Lung microvascular endothelial cell (primary cell): ENCODE measurements at regions not wholly inside any gene's neighbourhood (a gene's known extent, or its start where the extent isn't known, plus 50 kb on each side); places are given as distances from the start of the nearest gene placed in this dataset.
A peak's percentile ranks its signal among the peaks of the same experiment; 100 is the strongest.
"Not testable (repeated sequence)": the region's sequence is repeated elsewhere in the genome, so short reads cannot be mapped to it uniquely, and the experiment has no call there.

Source experiments
- DNase-seq, 2 donors: peaks; one replicate each; pipeline versions ENCODE4 v3.0.0 to v3.0.0-alpha.2; 2010; ENCODE audit warnings: low read depth in 2 of 2

GRCh38 chr15:35693886-35694285 lies 147.9 kb upstream of the DPH6 start:
- no peak for DNase-seq

GRCh38 chr15:35695003-35695402 lies 149.0 kb upstream of the DPH6 start:
- no peak for DNase-seq

- DNase-seq: peak; percentile 58 to 95
Measured at GRCh38 chr15:35696767-35697231, 150.8 kb upstream of the DPH6 start.

- DNase-seq: peak; percentile 88 to 98
Measured at GRCh38 chr15:35697549-35698299, 151.8 kb upstream of the DPH6 start.

- DNase-seq: peak in 1 of 2 donors; percentile 19
Measured at GRCh38 chr15:35698331-35698730, 152.4 kb upstream of the DPH6 start.

GRCh38 chr15:35698966-35699575 lies 153.1 kb upstream of the DPH6 start:
- no peak for DNase-seq

GRCh38 chr15:35700091-35700593 lies 154.2 kb upstream of the DPH6 start:
- not testable (repeated sequence) for DNase-seq

- DNase-seq: no peak
Measured at GRCh38 chr15:35701402-35702046, 155.6 kb upstream of the DPH6 start.

GRCh38 chr15:35702946-35703495 lies 157.1 kb upstream of the DPH6 start:
- peak in 1 of 2 donors; percentile 61 for DNase-seq

- DNase-seq: peak in 1 of 2 donors; percentile 71
Measured at GRCh38 chr15:35705030-35705883, 159.3 kb upstream of the DPH6 start.

- DNase-seq: peak; percentile 82 to 89
Measured at GRCh38 chr15:35705884-35706585, 160.1 kb upstream of the DPH6 start.

- DNase-seq: no peak
Measured at GRCh38 chr15:35712956-35713355, 167.0 kb upstream of the DPH6 start.

- peak in 1 of 2 donors; percentile 64 for DNase-seq
Measured at GRCh38 chr15:35713733-35714132, 167.8 kb upstream of the DPH6 start.

- DNase-seq: no peak
Measured at GRCh38 chr15:35717721-35718120, 171.8 kb upstream of the DPH6 start.

- no peak for DNase-seq
Measured at GRCh38 chr15:35720019-35720418, 174.1 kb upstream of the DPH6 start.

- no peak for DNase-seq
Measured at GRCh38 chr15:35720984-35721383, 175.0 kb upstream of the DPH6 start.

GRCh38 chr15:35721751-35722150 lies 175.8 kb upstream of the DPH6 start:
- no peak for DNase-seq

- no peak for DNase-seq
Measured at GRCh38 chr15:35722501-35722900, 176.5 kb upstream of the DPH6 start.

GRCh38 chr15:35723120-35723847 lies 177.3 kb upstream of the DPH6 start:
- no peak for DNase-seq

GRCh38 chr15:35723852-35724251 lies 177.9 kb upstream of the DPH6 start:
- no peak for DNase-seq
